B cell (primary cell): ENCODE measurements at regions not wholly inside any gene's neighbourhood (a gene's known extent, or its start where the extent isn't known, plus 50 kb on each side); places are given as distances from the start of the nearest gene placed in this dataset.

ENCODE experiments used
- ATAC-seq: fragments of 200-7000 bp; cut with Tn5 transposase; one replicate; pipeline ENCODE4 v1.10.0; 2021; ENCODE audit warnings: low read depth, mild to moderate bottlenecking, moderate number of reproducible peaks, moderate library complexity
- CTCF ChIA-PET: fragments of 350-600 bp; sonication (Branson Sonifier 250); formaldehyde crosslinking; loops from one replicate; lab custom pipeline; 2021; ENCODE audit warnings: antibody characterized with exemption, inconsistent platforms; lab: Charles Lee
- POLR2A ChIA-PET: fragments of 350-600 bp; sonication (Branson Sonifier 250); formaldehyde crosslinking; loops from one replicate; lab custom pipeline; 2021; ENCODE audit warnings: antibody characterized with exemption; lab: Charles Lee
- DNase-seq: peaks from one replicate; pipeline ENCODE4 v3.0.0; 2013
- H2AFZ ChIP-seq: 2 replicates; pipeline ENCODE4 v1.6.1; 2012; ENCODE audit warnings: mild to moderate bottlenecking, low read depth, low read length; ENCODE audit not compliant: insufficient read depth, poor library complexity, severe bottlenecking
- H3K27ac ChIP-seq, 2 donors: 1 replicate in 1 of 2; 2 replicates in 1 of 2; pipeline ENCODE4 v1.5.1; 2012 to 2013; ENCODE audit warnings: low read length in 2 of 2, mild to moderate bottlenecking in 2 of 2, moderate library complexity in 1 of 2
- H3K27me3 ChIP-seq, 4 experiments: fragments of 200-600 bp in 1 of 4; sonication (generic) in 1 of 4; replicated peaks in 1 of 4; 1 replicate in 2 of 4; 2 replicates in 2 of 4; pipeline versions ENCODE4 v1.6.1 to v1.7.0; 2013 to 2016; ENCODE audit warnings: low read length in 3 of 4, mild to moderate bottlenecking in 2 of 4, mixed read lengths in 1 of 4, moderate library complexity in 1 of 4; ENCODE audit not compliant: insufficient read depth in 4 of 4, control insufficient read depth in 3 of 4; ENCODE audit errors: control extremely low read depth in 1 of 4
- H3K36me3 ChIP-seq, 2 experiments: replicated peaks in 1 of 2; 1 replicate in 1 of 2; 2 replicates in 1 of 2; pipeline versions ENCODE4 v1.6.1 to v1.7.1; 2013; ENCODE audit warnings: low read length in 1 of 2; ENCODE audit not compliant: insufficient read depth in 2 of 2, control insufficient read depth in 1 of 2; ENCODE audit errors: control extremely low read depth in 1 of 2, extremely low read depth in 1 of 2
- H3K4me1 ChIP-seq, 2 donors: fragments of 200-600 bp in 1 of 2; sonication (generic) in 1 of 2; 1 replicate in 1 of 2; 2 replicates in 1 of 2; pipeline versions ENCODE4 v1.5.1 to v1.6.1; 2013 to 2017; ENCODE audit warnings: low read length in 2 of 2; ENCODE audit not compliant: control insufficient read depth in 2 of 2, insufficient read depth in 2 of 2
- H3K4me2 ChIP-seq: replicated peaks from 2 replicates; pipeline ENCODE3; 2012; ENCODE audit warnings: mild to moderate bottlenecking, low read depth, low read length; ENCODE audit not compliant: poor library complexity, severe bottlenecking
- H3K4me3 ChIP-seq, 5 experiments: fragments of 200-600 bp in 1 of 5; sonication (generic) in 1 of 5; 1 replicate in 3 of 5; 2 replicates in 2 of 5; pipeline versions ENCODE4 v1.5.1 to v1.7.0; 2011 to 2016; ENCODE audit warnings: low read length in 4 of 5, mild to moderate bottlenecking in 4 of 5, low read depth in 2 of 5, control low read depth in 1 of 5, moderate library complexity in 1 of 5; ENCODE audit not compliant: insufficient read depth in 1 of 5; ENCODE audit errors: control extremely low read depth in 1 of 5, extremely low read depth in 1 of 5
- H3K79me2 ChIP-seq: fragments of 200-600 bp; sonication (generic); one replicate; pipeline ENCODE4 v1.6.0; 2016; ENCODE audit warnings: low read length; ENCODE audit not compliant: control insufficient read depth, insufficient read depth
- H3K9ac ChIP-seq: fragments of 200-600 bp; sonication (generic); 2 replicates; pipeline ENCODE4 v1.6.1; 2017; ENCODE audit warnings: mild to moderate bottlenecking, low read length, moderate library complexity
- H3K9me3 ChIP-seq, 3 donors: one replicate each; pipeline versions ENCODE4 v1.6.1 to v1.7.1; 2013; ENCODE audit warnings: low read length in 2 of 3; ENCODE audit not compliant: control insufficient read depth in 2 of 3, insufficient read depth in 1 of 3; ENCODE audit errors: control extremely low read depth in 1 of 3
- H4K20me1 ChIP-seq: 2 replicates; pipeline ENCODE4 v1.6.0; 2012; ENCODE audit warnings: mild to moderate bottlenecking, low read length; ENCODE audit not compliant: insufficient read depth, control insufficient read depth, poor library complexity, severe bottlenecking
- H3K27ac Mint-ChIP-seq: one replicate; pipeline ENCODE4 v1.8.0; 2021; ENCODE audit warnings: mixed read lengths
- H3K27me3 Mint-ChIP-seq: one replicate; pipeline ENCODE4 v1.8.0; 2021; ENCODE audit warnings: mixed read lengths
- H3K4me1 Mint-ChIP-seq: one replicate; pipeline ENCODE4 v1.8.0; 2021; ENCODE audit warnings: mixed read lengths
- H3K4me3 Mint-ChIP-seq: one replicate; pipeline ENCODE4 v1.8.0; 2021; ENCODE audit warnings: mixed read lengths
- H3K9me3 Mint-ChIP-seq: one replicate; pipeline ENCODE4 v1.8.0; 2022; ENCODE audit warnings: mixed read lengths; ENCODE audit not compliant: insufficient read depth
- EZH2 ChIP-seq: IDR thresholded peaks from 2 replicates; pipeline ENCODE4 v1.6.1; 2012; ENCODE audit warnings: borderline replicate concordance, low read depth, mild to moderate bottlenecking, moderate library complexity, low read length; ENCODE audit not compliant: insufficient read depth, poor library complexity, severe bottlenecking
- WGBS: methylation state at CpG from one replicate; pipeline ENCODE4 v1.1.5; 2013; ENCODE audit warnings: missing lambda C conversion rate; ENCODE audit not compliant: insufficient coverage; 5-methylcytosine and 5-hydroxymethylcytosine counted together
- intact Hi-C: fragments of 100-400 bp; cut with micrococcal nuclease; formaldehyde crosslinking; loops from one replicate; pipeline ENCODE4 v1.10.0; 2022
- TF ChIP-seq, protein P1 (sequence below): fragments of 200-600 bp; IDR thresholded peaks from one replicate; pipeline ENCODE4 v1.8.0; 2022; ENCODE audit warnings: antibody characterized with exemption, mild to moderate bottlenecking

DNA sequence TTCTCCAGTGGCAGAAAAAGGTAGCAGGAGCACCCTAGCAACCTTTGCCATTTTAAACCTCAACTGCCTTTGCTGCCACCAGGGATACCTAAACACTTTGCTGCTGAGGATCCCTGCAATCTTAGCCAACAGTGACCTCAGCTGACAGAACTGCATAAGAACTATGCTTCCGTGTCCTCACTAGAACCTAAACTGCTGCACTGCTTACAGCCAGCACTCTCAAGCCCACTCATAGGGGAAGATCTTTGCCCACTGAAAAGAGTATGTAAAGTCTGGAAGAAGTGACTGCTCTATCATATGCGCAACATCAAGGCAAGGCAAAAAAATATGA, 270.0 kb upstream of the PCDH20 start:
- ChIA-PET CTCF (no interaction called here), POLR2A (no interaction called here)
- TF ChIP-seq, protein P1, sequence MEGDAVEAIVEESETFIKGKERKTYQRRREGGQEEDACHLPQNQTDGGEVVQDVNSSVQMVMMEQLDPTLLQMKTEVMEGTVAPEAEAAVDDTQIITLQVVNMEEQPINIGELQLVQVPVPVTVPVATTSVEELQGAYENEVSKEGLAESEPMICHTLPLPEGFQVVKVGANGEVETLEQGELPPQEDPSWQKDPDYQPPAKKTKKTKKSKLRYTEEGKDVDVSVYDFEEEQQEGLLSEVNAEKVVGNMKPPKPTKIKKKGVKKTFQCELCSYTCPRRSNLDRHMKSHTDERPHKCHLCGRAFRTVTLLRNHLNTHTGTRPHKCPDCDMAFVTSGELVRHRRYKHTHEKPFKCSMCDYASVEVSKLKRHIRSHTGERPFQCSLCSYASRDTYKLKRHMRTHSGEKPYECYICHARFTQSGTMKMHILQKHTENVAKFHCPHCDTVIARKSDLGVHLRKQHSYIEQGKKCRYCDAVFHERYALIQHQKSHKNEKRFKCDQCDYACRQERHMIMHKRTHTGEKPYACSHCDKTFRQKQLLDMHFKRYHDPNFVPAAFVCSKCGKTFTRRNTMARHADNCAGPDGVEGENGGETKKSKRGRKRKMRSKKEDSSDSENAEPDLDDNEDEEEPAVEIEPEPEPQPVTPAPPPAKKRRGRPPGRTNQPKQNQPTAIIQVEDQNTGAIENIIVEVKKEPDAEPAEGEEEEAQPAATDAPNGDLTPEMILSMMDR: no peak
- no peak for TF ChIP-seq EZH2
- Histone ChIP-seq H3K4me1 (no peaks in the 10 kb centered on the region), H3K9me3 (peaks cover 0 to 10% (median 0%) of the 10 kb centered on the region in 3 donors), H4K20me1 (no peaks in the 10 kb centered on the region), H3K79me2 (no peaks in the 10 kb centered on the region), H3K4me2 (no peak overlapping the region), H2AFZ (no peak overlapping the region), H3K27me3 (no peaks in the 10 kb centered on the region), H3K27ac (no peak overlapping the region), H3K4me3 (no peak overlapping the region), H3K36me3 (no peaks in the 10 kb centered on the region), H3K9ac (no peak overlapping the region)
- no peak overlapping the region for H3K4me3 Mint-ChIP-seq
- DNase-seq: no peak
- no peak overlapping the region for H3K27ac Mint-ChIP-seq
- no CpG with 5 or more reads among the region's 2 CpGs for WGBS
- ATAC-seq: no peak
- H3K9me3 Mint-ChIP-seq: peaks cover 5% of the 10 kb centered on the region
- intact Hi-C loops: no loop called here
- no peaks in the 10 kb centered on the region for H3K4me1 Mint-ChIP-seq
- H3K27me3 Mint-ChIP-seq: no peaks in the 10 kb centered on the region

DNA sequence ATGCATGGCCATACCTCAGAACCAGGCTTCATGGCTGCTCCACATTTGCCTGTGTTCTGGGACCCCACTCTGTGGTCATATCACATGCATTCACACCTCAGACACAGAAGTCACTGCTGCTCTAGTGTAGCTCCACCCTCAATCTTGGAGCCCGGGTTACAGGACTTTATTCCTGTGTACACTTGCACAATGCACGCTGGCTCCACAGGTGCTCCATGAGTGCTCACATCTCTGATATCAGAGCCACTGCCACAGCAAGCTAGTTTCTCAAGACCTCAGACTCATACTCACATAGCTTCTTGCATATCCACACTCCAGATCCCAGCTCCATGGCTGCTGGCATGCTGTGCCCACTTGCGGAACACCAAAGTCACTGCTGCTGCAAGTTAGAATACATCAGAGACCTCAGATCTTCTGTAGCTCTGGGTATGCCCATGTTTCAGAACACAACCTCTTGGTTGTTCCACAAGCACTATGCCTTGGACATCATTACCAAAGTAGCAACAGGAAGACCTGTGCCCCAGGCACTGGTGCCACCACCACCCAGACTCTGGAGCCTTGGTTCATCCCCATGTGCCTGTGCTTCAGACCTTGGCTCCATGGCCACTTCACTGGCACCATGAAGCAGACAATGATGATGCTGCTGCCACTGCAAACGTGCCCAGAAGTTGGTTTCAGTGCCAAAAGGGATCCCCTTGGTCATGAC, 269.5 kb upstream of the PCDH20 start:
- POLR2A ChIA-PET: no interaction called here
- no peak overlapping the region for H3K27ac Mint-ChIP-seq
- peaks cover 0 to 10% (median 0%) of the 10 kb centered on the region in 3 donors for H3K9me3 ChIP-seq
- H3K27me3 ChIP-seq: no peaks in the 10 kb centered on the region
- no peak overlapping the region for H3K4me3 Mint-ChIP-seq
- ATAC-seq (no peak), DNase-seq (no peak)
- H3K9ac ChIP-seq: no peak overlapping the region
- intact Hi-C loops: no loop called here
- no peaks in the 10 kb centered on the region for H3K4me1 ChIP-seq
- H4K20me1 ChIP-seq: no peaks in the 10 kb centered on the region
- H3K27me3 Mint-ChIP-seq: no peaks in the 10 kb centered on the region
- H3K9me3 Mint-ChIP-seq: peaks cover 5% of the 10 kb centered on the region
- H3K79me2 ChIP-seq: no peaks in the 10 kb centered on the region
- no peak overlapping the region for H2AFZ ChIP-seq
- no peak overlapping the region for H3K4me3 ChIP-seq
- 88% methylated on average over 4 of the region's 4 CpGs for WGBS
- CTCF ChIA-PET: no interaction called here
- no peak overlapping the region for H3K4me2 ChIP-seq
- TF ChIP-seq EZH2: no peak
- TF ChIP-seq, protein P1: no peak
- H3K27ac ChIP-seq: no peak overlapping the region
- no peaks in the 10 kb centered on the region for H3K4me1 Mint-ChIP-seq
- H3K36me3 ChIP-seq: no peaks in the 10 kb centered on the region
